Mucosa of descending colon (tissue), 3 donors: ENCODE measurements at regions not wholly inside any gene's neighbourhood (a gene's known extent, or its start where the extent isn't known, plus 50 kb on each side); places are given as distances from the start of the nearest gene placed in this dataset.

Experiments
- ATAC-seq: fragments of 200-7000 bp; cut with Tn5 transposase; one replicate; pipeline ENCODE4 v1.9.1; 2020; ENCODE audit warnings: mild to moderate bottlenecking, moderate library complexity
- DNase-seq, 3 donors: peaks; one replicate each; pipeline ENCODE4 v3.0.0-alpha.2; 2020
- H3K36me3 ChIP-seq: fragments of 200-600 bp; one replicate; pipeline ENCODE4 v1.8.0; 2021; ENCODE audit warnings: low read depth, mild to moderate bottlenecking
- H3K4me1 ChIP-seq: fragments of 200-600 bp; one replicate; pipeline ENCODE4 v1.8.0; 2021; ENCODE audit warnings: low read depth, mild to moderate bottlenecking
- H3K4me3 ChIP-seq: fragments of 200-600 bp; one replicate; pipeline ENCODE4 v1.8.0; 2021; ENCODE audit warnings: mild to moderate bottlenecking
- H3K9me3 ChIP-seq: fragments of 200-600 bp; one replicate; pipeline ENCODE4 v1.8.0; 2021; ENCODE audit warnings: mild to moderate bottlenecking
- CTCF ChIP-seq: fragments of 200-600 bp; IDR thresholded peaks from one replicate; pipeline ENCODE4 v1.8.0; 2022; ENCODE audit warnings: antibody characterized with exemption, mild to moderate bottlenecking
- intact Hi-C, 2 donors: fragments of 100-400 bp; cut with DNase I in 1 of 2; cut with micrococcal nuclease in 1 of 2; formaldehyde crosslinking; loops; one replicate each; pipeline versions ENCODE4 v1.11.0 to v1.11.1; 2022; cut with DNase I, micrococcal nuclease
- donor health status: DM: no; HTN: no; CAD: no; lungs with moderate emphysema.
- donor health status: DM: no; HTN: no; CAD: no.
- donor health status: DM: no; HTN: yes; CAD: no.

DNA sequence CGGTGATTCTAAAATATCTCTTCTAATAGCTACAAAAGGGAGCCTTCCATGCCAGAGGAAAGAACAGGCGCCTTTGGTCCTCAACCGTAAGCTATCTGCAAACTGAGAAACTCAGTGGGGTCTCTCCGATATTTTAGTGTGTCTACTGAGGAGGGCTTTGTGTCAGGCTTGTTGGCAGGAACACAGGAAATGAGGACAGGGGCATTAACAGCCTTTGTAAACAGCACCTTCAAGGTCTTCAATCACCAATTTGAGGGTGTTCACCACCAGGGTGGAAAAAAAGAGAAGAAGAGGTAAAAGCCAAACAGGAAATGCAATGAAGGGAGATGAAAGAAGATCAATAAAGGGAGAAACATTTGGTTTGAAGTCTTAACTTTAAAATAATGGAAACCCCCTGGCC lies 580.1 kb upstream of the SALL1 start:
- H3K9me3 ChIP-seq: no peaks in the 10 kb centered on the region
- DNase-seq (no peak), ATAC-seq (no peak)
- TF ChIP-seq CTCF: no peak
- no peaks in the 10 kb centered on the region for H3K36me3 ChIP-seq
- no peaks in the 10 kb centered on the region for H3K4me1 ChIP-seq
- intact Hi-C loops: no loop called here
- H3K4me3 ChIP-seq: no peak overlapping the region

GRCh38 chr16:51723036-51723724 lies 572.1 kb upstream of the SALL1 start:
- TF ChIP-seq CTCF: no peak
- ATAC-seq: no peak
- no peak overlapping the region for H3K4me3 ChIP-seq

GRCh38 chr16:51722467-51722866 lies 571.4 kb upstream of the SALL1 start:
- no peak for TF ChIP-seq CTCF
- Histone ChIP-seq H3K36me3 (no peaks in the 10 kb centered on the region), H3K4me1 (no peaks in the 10 kb centered on the region), H3K4me3 (no peak overlapping the region), H3K9me3 (no peaks in the 10 kb centered on the region)
- intact Hi-C loops: no loop called here
- ATAC-seq (no peak), DNase-seq (no peak)

More at GRCh38 chr16:51723036-51723724, 572.1 kb upstream of the SALL1 start:
- Histone ChIP-seq H3K36me3 (no peaks in the 10 kb centered on the region), H3K9me3 (no peaks in the 10 kb centered on the region), H3K4me1 (no peaks in the 10 kb centered on the region)
- intact Hi-C loops: no loop called here
- no peak for DNase-seq

- H3K9me3 ChIP-seq: no peaks in the 10 kb centered on the region
- H3K4me3 ChIP-seq: no peak overlapping the region
- DNase-seq: no peak
- ATAC-seq: no peak
- intact Hi-C loops: no loop called here
- no peak for TF ChIP-seq CTCF
- no peaks in the 10 kb centered on the region for H3K4me1 ChIP-seq
- H3K36me3 ChIP-seq: no peaks in the 10 kb centered on the region
These were observed 568.3 kb upstream of the SALL1 start for GRCh38 chr16:51719376-51719775.

- DNase-seq (no peak), ATAC-seq (no peak)
- intact Hi-C loops: no loop called here
- Histone ChIP-seq H3K4me1 (no peaks in the 10 kb centered on the region), H3K4me3 (no peak overlapping the region), H3K36me3 (no peaks in the 10 kb centered on the region), H3K9me3 (no peaks in the 10 kb centered on the region)
- no peak for TF ChIP-seq CTCF
These were observed 565.1 kb upstream of the SALL1 start for GRCh38 chr16:51716195-51716594.

DNA sequence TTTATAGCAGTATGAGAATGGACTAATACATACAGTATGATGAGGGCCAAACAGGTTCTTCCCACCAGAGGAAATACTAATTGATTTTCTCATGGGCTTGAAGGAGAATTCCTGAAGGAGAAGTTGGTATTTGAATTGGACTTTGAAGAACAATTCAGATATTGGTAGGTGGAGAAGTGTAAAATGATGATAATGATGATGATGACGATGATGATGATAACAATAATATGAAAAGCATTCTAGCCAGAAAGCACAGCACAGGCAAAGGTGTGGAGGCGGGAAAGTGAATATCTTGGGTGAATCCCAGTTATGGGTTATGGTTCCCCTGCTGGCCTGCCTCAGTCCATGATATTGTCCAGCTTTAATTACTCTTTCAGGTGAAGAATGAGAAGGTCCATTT lies 562.4 kb upstream of the SALL1 start:
- intact Hi-C loops: no loop called here
- Histone ChIP-seq H3K9me3 (no peaks in the 10 kb centered on the region), H3K4me3 (no peak overlapping the region), H3K36me3 (no peaks in the 10 kb centered on the region), H3K4me1 (no peaks in the 10 kb centered on the region)
- TF ChIP-seq CTCF: no peak
- no peak for ATAC-seq
- DNase-seq: no peak
